Testis (tissue), 2 donors: ENCODE measurements at regions not wholly inside any gene's neighbourhood (a gene's known extent, or its start where the extent isn't known, plus 50 kb on each side); places are given as distances from the start of the nearest gene placed in this dataset.

Experiments used
- POLR2A ChIP-seq: fragments of 450-650 bp; IDR thresholded peaks from one replicate; pipeline ENCODE4 v1.6.1; 2017; ENCODE audit warnings: antibody characterized with exemption, mild to moderate bottlenecking, moderate library complexity
- TF ChIP-seq, protein P1 (sequence below), 3 experiments: fragments of 450-650 bp in 2 of 3; fragments of 200-600 bp in 1 of 3; sonication (generic) in 1 of 3; IDR thresholded peaks; one replicate each; pipeline ENCODE4 v1.5.1; 2016 to 2019; ENCODE audit warnings: antibody characterized with exemption in 3 of 3, mild to moderate bottlenecking in 2 of 3, moderate library complexity in 1 of 3

DNA sequence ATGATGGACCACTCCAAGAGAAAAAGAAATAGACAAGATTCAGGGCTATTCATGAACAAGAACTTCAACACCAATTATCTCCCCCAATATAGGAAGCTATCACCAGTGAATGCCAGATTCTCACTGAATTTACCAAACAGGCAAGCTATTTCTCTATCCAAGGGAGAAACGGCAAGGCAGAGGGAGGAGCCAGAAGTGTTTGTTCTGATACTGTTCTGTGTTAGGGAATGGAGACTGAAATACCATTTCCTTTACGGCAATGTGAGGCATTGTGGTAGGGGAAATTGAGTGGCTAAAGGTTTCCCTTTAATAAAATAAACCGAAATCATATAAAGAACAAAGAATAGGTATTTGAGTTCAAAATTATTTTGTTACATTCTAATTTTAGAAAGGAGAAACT is 68.0 kb upstream of the ALDH1A1 start:
- no peak for TF ChIP-seq POLR2A
- TF ChIP-seq, protein P1, sequence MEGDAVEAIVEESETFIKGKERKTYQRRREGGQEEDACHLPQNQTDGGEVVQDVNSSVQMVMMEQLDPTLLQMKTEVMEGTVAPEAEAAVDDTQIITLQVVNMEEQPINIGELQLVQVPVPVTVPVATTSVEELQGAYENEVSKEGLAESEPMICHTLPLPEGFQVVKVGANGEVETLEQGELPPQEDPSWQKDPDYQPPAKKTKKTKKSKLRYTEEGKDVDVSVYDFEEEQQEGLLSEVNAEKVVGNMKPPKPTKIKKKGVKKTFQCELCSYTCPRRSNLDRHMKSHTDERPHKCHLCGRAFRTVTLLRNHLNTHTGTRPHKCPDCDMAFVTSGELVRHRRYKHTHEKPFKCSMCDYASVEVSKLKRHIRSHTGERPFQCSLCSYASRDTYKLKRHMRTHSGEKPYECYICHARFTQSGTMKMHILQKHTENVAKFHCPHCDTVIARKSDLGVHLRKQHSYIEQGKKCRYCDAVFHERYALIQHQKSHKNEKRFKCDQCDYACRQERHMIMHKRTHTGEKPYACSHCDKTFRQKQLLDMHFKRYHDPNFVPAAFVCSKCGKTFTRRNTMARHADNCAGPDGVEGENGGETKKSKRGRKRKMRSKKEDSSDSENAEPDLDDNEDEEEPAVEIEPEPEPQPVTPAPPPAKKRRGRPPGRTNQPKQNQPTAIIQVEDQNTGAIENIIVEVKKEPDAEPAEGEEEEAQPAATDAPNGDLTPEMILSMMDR (IDR thresholded peaks at IDR 0.05): no peak
